ENCODE measurements at regions not wholly inside any gene's neighbourhood (a gene's known extent, or its start where the extent isn't known, plus 50 kb on each side); places are given as distances from the start of the nearest gene placed in this dataset.

DNA sequence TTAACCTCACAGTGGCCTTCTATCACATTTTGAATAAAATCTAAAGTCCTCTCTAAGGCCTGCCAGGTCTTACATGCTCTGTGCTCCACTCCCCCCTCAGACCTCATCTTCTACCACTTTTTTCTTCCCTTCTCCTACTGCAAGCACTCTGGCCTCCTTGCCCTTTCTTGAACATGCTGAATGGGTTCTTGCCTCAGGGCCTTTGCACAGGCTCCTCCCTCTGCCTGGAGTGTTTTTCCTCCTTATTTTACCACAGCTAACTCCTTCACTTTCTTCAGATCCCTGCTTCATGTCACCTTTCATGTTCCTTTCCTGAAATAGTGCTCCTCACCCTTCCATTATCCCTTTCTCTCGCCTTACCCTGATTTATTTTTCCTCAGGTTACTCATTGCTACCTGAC is 97.9 kb upstream of the FOXP4 start:
- DNase-seq (ENCODE audit: extremely low spot score, insufficient read length, low read depth) (no peak), FAIRE-seq (no peak)

DNA sequence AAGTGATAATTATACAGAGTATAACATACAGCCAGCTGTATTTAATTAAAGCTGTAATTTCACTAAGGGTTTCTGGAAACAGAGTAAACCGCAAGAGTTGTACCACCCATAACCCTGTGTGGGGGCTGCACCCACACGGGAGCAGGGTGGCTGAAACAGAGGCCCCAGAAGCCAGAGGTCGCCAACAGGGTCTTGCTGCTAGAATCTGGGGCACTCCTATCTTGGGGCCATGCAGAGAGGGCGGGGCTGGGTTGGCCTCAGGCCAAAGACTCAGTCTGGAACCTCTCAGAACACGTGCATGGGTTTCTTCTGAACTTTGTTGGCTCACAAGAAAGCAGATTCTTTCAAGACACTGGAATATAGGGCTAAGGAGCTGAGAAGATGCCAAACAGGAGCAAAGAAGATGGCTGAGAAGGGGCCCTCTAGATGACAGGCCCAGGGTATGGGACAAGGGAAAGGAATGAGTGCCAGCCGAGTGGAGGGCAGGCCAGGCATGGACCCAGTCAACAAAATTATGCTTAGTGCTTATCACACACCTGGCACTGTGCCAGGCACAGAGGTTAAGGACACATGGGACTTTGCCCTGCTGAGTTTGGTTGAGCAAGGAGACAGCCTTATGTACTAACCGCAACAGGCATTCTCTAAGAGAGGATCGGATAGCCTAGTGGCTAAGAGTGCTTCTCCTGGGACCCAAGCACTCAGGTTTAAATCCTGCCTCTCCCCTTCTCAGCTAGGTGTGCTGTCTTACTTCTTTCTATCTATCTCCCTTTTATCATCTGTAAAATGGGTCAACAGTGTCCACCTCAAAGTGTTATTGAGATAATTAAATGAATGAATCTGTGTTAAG is 96.6 kb upstream of the FOXP4 start:
- FAIRE-seq: no peak
- DNase-seq (ENCODE audit: extremely low spot score, insufficient read length, low read depth): no peak

DNA sequence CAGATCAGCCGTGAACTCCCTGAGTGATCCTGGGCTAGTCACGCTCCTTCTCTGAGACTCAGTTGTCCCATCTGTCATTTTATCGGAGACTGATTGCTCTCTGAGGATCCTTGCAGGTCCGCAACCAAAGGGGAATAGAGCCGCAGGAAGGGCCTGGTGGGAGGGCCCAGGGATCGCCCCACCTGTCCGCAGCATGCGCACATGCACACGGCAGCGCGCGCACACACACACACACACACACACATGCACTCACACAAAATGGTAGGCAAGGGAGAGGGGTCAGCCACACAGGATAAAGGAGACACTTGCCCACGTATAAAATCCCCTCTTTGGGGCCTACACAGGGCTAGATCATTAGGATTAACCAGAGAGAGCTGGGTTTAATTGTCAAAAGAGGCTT is 95.6 kb upstream of the FOXP4 start:
- DNase-seq (ENCODE audit: extremely low spot score, insufficient read length, low read depth): no peak
- FAIRE-seq: no peak

DNA sequence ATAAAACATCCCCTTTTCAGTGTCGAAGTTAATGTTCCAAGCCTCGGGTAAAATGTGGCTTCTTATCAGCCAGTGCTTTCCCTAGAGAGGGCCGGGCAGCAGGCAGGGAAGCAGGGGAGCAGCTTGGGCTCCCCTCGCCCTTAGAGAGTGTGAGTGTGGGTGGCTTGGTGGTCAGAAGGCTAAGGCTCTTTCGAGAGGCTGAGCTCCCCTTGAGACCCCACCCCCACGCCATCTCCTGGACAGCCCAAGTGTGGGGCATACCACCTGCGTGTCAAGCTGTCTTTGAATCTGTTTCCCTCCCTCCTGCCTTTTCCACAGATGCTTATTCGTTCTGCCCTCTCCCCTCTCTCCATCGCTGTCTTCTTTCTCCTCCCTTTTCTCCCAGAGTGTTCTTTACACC is 95.1 kb upstream of the FOXP4 start:
- DNase-seq (ENCODE audit: extremely low spot score, insufficient read length, low read depth) (no peak), FAIRE-seq (no peak)

DNA sequence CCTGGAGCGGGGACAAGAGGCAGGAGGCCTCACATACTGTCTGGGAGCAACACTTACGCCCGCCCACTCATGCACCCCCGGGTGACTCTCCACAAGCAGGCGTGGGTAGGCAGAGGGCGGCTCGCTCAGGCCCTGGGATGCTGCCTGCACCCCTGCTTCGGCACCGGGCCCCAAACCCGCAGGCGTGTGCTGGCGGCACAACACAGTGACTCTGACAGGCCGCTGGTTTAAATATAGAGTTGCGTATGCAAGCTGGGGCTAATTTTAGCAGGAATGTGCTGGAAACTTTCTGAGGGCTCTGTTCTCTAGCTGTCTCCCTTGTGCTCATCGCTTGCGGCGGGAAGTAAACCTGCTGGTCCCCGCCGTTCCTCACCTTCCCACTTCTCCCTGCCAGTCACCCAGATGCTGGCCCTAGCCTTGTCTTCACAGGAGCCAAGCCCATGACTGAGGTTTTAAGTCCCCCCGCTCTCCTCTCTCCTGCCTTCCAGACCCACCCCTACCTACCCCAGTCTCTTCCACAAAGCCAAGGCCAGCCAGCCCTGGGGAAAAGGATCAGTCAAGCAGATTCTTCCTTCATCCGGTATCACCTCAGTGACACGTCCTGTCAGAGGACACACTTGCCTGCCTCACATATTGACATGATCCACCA is 94.5 kb upstream of the FOXP4 start:
- DNase-seq (ENCODE audit: extremely low spot score, insufficient read length, low read depth): no peak
- no peak for FAIRE-seq

DNA sequence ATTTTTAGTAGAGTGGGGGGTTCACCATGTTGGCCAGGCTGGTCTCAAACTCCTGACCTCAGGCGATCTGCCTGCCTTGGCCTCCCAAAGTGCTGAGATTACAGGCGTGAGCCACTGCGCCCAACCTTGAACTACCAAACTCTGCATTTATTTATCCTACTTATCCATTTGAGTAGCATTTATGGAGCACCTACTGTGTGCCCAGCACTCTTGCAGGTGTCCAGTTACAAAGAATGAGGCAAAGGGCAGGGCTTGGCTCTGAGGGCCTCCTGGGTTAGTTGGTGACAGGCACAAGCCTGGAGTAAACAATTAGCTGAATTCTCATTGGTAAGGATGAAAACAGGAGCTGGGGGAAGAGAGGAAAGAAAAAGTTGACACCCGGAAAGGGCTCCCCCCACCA is 93.4 kb upstream of the FOXP4 start:
- DNase-seq (ENCODE audit: extremely low spot score, insufficient read length, low read depth) (no peak), FAIRE-seq (no peak)

DNA sequence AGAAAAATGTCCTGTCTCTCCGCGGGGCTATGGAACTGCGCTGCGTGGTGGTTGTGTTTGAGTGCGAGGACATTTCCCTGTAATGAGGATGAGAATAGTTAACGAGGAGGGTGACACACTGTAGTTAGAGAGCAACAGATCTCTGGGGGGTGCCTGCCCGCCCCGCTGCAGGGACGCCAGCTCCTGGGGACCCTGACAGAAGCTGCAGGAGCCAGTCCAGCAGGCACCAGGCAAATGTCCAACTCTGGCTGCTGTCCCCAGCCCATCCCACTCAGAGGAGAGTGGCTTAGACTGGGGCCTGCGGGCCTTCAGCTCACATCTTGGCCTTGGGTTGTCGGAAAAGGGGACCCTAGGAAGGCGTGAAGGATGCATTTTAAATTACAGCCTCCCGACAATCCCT is 92.9 kb upstream of the FOXP4 start:
- FAIRE-seq (no peak), DNase-seq (ENCODE audit: extremely low spot score, insufficient read length, low read depth) (no peak)

DNA sequence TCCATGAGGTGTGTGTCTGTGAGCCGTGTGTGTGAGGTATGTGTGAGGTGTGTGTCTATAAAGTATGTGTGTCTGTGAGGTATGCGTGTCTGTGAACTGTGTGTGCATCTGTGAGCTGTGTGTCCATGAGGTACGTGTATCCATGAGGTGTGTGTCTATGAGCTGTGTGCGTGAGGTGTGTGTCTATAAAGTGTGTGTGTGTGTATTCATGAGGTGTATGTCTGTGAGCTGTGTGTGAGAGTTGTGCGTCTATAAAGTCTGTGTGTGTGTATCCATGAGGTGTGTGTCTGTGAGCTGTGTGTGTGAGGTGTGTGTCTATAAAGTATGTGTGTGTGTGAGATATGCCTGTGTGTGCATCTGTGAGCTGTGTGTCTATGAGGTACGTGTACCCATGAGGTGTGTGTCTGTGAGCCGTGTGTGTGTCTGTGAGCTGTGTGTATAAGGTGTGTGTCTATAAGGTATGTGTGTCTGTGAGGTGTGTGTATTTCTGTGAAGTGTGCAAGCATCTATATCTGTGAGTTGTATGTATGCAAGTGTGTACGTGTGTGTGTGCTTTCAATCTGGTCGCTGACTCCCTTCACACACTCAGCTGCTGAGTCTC is 91.9 kb upstream of the FOXP4 start:
- FAIRE-seq: no peak
- no peak for DNase-seq (ENCODE audit: extremely low spot score, insufficient read length, low read depth)

DNA sequence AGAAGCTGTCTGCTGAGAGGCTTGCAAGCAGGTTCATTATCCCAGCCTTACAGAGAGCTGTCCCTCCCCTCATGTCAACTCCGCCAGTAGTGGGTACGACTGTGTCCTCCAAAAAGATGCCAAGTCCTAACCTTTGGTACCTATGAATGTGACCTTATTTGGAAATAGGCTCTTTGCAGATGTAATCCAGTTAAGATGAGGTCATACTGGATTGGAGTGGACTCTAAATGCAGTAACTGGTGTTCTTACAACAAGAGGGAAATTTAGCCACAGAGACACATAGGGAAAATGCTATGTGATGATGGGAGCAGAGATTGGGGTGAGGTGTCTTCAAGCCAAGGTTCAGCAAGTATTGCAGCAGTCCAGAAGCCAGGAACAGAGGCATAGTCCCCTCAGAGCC is 90.8 kb upstream of the FOXP4 start:
- FAIRE-seq (no peak), DNase-seq (ENCODE audit: extremely low spot score, insufficient read length, low read depth) (no peak)

DNA sequence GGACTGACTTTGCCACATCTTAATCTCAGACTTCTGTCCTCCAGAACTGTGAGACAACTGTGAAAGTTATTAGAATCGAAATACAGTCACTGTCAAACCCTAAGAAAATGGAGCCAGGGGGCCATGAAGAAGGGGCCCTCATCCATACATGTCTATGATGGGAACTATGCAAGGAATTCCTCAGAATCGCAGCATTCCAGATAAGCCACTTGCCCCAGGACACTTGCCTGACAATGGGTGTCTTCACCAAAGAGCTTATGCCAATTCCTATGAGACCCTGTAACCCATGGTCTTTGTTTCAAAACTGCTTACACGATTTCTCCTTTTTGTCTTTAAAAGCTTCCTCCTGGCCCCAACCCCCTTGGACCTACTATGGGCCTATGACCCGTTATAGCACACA is 90.4 kb upstream of the FOXP4 start:
- no peak for FAIRE-seq

DNA sequence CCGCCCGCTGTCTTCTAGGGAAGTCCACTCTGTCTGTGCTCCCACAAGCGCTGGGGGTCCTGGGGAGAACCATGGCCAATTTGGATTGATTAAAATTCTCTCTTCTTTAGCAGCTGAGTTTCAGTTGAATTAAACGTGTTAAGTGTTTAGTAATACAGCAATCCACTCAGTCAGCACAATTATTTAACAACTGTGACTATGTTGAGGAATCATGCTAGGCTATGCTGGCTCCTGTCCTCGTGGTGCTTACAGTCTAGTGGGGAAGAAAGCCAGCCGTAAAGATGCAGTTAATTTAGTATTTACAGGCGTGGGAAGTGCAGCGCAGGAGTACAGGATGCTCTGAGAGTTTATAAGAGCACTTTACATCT is 88.9 kb upstream of the FOXP4 start:
- no peak for FAIRE-seq
- no peak for DNase-seq (ENCODE audit: extremely low spot score, insufficient read length, low read depth)

More for the DNA sequence above, 90.4 kb upstream of the FOXP4 start:
- no peak for DNase-seq (ENCODE audit: extremely low spot score, insufficient read length, low read depth)

DNA sequence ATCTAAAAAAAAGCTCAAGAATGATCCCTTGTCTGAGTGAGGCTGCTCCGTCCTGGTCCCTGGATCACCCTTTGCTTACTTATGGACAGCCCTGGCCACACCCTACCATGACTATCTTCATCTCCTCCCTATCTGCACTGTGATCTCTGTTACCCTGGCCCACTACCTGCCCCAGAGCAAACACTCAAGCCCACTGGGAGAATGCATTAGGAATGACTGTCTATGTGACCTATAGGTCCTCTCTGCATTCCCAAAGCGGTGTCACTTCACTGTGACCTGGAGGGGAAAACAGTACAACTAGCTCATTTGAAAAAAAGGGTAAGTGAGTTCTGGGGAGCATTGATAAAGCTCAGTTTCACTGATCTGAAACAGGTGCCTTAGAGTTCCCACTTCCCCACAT is 86.4 kb upstream of the FOXP4 start:
- FAIRE-seq (no peak), DNase-seq (ENCODE audit: extremely low spot score, insufficient read length, low read depth) (no peak)

DNA sequence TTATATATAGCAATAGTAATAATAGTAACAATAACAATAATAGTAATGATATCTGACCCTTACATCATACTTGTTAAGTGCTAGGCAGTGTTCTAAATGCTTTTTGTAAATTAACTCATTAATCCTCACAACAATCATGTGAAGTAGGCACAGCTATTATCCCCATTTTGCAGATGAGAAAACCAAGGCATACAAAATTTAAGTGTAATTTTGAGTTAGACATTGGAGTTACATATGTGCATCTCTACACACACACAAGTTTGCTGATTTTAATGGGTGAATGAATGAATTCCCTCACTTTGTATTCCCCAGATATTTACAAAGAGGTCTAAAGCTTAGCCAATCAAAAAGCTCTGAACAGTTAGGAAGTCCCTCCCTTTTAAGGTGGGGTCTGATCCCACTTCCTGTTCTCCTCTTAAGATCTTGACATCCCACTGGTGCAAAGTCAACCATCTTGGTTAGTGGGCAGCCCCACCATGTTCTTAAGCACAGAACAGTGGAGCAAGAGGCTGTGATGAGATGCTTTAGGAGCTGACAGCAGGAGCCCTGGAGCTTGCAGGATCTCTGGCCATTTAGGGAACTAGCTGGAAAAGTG is 85.3 kb upstream of the FOXP4 start:
- FAIRE-seq: no peak
- DNase-seq (ENCODE audit: extremely low spot score, insufficient read length, low read depth): no peak

DNA sequence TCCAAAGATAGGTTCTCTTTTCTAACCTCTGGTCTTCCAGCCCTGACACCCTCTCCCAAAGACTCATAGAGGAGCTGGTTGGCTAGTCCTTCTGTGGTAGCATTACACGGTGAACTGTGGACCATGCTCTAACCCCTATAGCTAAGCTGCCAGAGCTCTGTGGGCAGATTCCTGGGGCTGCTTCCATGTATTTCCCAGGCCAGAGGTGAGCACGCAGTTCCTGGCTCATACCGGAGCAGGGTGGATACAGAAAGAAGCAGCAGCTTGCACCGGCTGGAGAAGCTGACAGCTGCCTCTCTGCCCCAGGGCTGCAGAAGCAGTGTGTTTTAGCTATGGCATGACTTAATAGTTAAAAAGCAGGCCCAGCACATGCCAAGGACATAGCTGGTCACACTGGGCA is 84.1 kb upstream of the FOXP4 start:
- no peak for DNase-seq (ENCODE audit: extremely low spot score, insufficient read length, low read depth)
- no peak for FAIRE-seq

DNA sequence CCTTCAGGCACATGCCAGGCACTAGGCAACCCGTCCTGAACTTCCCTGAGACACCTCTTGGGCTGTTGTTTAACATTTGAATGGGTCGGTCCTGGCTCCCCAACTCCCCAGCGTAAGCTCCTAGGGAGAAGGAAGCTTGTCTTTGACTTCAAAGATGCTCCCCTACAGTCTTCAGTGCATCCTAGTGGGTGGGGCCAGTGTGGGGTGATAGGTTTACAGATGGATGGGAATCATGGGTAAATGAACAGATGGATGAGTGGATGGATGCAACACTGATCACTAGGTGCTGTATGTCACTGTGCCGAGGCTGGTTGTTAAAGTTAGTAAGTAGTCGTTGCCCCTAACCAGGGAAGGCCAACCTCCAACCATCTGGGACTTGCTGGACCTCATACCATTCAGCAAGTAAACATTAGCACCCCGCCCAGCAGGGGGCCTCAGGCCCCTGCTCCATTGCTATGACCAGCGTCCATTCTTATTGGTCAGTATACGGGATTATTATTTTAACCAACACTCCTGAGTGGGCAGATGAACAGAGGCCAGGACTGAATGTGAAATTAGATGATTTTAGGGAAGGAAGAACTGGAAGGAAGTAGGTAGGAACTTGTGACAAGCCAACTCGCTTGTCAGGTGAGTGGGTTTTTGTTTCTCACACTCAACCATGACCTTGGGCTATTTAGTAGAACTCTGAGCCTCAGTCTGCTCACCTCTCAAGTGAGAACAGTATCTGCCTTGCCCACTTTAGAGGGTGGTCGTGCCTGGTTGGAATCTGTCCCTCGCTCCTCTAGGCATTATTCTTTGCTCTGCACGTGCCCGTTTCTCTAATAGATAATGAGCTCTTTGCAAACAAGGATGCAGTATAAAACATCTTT is 82.9 kb upstream of the FOXP4 start:
- peak; percentile 59 for FAIRE-seq
- DNase-seq (ENCODE audit: extremely low spot score, insufficient read length, low read depth): peak; percentile 37

DNA sequence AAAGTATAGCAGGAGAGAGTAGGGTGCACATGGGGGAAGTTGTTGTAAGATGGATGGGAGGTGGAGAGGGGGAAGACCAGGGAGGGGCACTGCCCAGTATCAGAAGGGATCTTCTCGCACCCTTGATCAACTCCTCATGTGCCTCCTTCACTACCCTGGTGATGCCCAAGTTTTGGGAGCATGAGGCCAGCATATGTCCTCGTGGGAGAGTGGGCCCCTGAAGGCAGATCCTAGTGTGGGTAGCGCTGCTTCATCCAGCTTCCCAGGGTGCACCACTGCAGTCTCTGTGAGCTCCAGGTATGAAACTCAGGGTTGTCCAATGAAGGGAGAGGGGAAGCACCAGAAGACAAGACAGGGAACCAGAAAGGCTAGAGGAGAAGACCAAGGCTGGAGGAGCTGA is 82.2 kb upstream of the FOXP4 start:
- DNase-seq (ENCODE audit: extremely low spot score, insufficient read length, low read depth): no peak
- no peak for FAIRE-seq

DNA sequence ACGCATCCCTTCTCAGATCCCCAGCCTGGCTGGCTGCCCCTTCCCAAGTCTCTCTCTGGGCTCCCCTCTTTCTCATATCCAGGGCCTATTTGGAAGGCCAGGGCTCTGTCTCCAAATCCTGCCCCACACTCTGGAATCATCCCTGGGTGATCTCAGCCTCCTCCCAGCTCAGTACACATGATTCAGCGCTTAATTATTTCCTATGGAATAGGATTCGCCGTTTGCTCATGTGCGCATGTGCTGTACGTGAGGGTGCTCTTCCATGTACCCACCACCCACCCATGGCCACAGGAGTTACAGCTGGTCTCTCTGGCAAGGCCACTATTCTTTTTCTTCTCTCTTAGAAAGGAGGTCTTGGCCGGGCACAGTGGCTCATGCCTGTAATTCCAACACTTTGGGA is 81.7 kb upstream of the FOXP4 start:
- no peak for DNase-seq (ENCODE audit: extremely low spot score, insufficient read length, low read depth)
- no peak for FAIRE-seq

DNA sequence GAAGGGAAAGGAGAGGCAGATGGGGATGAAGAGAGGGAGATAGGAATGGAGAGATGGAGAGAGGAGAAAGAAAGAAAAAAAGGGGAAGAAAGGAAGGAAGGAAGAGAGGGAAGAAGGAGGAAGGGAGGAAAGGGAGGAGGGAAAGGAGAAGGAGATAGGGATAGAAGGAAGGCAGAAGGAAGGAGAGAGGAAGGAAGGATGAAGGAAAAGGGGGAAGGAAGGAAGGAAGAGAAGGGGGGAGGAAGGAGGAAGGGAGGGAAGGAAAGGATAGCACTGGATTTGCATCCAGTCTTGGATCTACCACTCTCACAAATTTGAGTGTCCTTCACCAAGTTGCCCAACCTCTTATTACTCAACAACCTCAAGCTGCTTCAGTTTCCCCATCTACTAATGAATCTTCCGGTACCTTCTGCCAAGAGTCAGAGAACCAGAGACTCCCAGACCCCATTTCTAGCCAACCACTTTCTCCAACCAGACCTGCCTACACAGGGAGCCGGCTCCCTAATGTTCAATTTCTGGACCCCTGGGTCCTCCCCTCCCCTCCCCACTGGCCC is 79.7 kb upstream of the FOXP4 start:
- DNase-seq (ENCODE audit: extremely low spot score, insufficient read length, low read depth) (no peak), FAIRE-seq (no peak)

DNA sequence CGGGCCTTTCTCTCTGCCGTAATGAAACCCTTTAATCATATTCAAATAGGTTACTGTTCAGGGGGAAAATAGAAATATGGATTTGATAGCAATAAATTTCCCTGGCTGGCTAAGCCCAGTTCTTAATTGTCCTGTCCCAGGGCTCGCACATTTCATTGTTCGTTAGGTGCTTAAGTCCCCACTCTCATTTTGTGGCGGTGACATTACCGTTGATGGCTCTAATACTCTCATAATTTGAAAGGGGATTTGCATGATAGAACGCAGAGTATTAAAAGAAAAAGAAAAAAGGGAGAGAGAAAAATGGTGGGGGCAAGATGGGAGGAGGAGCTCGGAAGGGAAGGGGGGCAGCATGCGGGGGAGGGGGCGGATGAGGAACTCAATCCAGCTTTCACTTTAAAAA is 79.1 kb upstream of the FOXP4 start:
- FAIRE-seq (no peak), DNase-seq (ENCODE audit: extremely low spot score, insufficient read length, low read depth) (no peak)

All from GM18507 (cell line).